NT2/D1 (cell line): ENCODE measurements at regions not wholly inside any gene's neighbourhood (a gene's known extent, or its start where the extent isn't known, plus 50 kb on each side); places are given as distances from the start of the nearest gene placed in this dataset.

Experiments used
- SUZ12 ChIP-seq: IDR thresholded peaks from 2 replicates; pipeline ENCODE4 v1.6.1; 2011; ENCODE audit not compliant: insufficient read length, insufficient read depth; ENCODE audit errors: extremely low read depth
- YY1 ChIP-seq: IDR thresholded peaks from 2 replicates; pipeline ENCODE4 v1.6.1; 2011; ENCODE audit not compliant: insufficient read length, insufficient read depth
- ZNF274 ChIP-seq: IDR thresholded peaks from 2 replicates; pipeline ENCODE4 v1.6.1; 2011; ENCODE audit warnings: mild to moderate bottlenecking, low read depth, low read length

- TF ChIP-seq ZNF274, result no peak
- TF ChIP-seq SUZ12, result no peak
- no peak for TF ChIP-seq YY1
These were observed 552.5 kb downstream of the TBC1D4 start for GRCh38 chr13:74929436-74929835.
